Hypothalamus (tissue), 51 donors: ENCODE measurements at regions not wholly inside any gene's neighbourhood (a gene's known extent, or its start where the extent isn't known, plus 50 kb on each side); places are given as distances from the start of the nearest gene placed in this dataset.
A peak's percentile ranks its signal among the peaks of the same experiment; 100 is the strongest.

Experiments used
- DNase-seq, 51 donors: peaks; one replicate each; lab custom pipeline; 2025; lab: John Stamatoyannopoulos, UW

DNA sequence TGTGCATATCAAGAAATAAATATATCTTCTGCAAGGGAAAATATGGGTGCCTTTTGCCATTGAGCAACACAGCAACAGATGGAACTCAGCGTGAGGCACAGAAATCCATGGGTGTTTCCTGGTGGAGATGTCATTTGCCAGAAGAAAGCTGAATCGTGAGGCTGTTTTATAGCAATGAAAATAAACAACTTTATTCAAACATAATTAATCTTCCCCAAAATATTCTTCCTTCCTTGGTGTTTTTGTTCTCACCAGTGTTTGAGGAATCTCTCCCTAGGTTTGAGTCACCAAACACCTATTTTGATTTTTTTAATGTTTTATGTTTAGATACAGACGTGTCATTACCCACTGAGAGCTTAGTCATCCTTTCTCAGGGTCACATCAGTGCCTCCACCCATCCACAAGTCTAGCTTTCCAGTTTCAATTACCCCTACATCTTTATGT lies 65.8 kb upstream of the PAPPA start:
- no peak for DNase-seq

DNA sequence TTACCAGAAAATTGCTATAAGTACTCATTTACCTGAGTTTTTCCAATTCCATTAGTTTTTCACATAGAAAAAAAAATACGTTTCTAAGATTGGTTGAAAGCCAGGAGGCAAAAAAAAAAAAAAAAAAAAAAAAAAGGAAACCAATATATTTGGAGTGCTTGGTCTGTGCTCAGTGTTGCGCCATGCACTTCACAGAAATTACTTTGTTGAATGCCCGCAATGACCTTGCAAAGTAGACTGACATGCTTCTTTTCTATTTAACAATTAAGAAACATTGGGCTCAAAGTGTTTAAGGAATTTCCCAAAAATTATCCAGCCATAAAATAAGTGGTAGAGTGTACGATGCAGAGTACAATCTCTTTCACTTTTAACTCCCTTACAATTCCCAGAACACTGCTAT lies 65.2 kb upstream of the PAPPA start:
- DNase-seq: no peak

DNA sequence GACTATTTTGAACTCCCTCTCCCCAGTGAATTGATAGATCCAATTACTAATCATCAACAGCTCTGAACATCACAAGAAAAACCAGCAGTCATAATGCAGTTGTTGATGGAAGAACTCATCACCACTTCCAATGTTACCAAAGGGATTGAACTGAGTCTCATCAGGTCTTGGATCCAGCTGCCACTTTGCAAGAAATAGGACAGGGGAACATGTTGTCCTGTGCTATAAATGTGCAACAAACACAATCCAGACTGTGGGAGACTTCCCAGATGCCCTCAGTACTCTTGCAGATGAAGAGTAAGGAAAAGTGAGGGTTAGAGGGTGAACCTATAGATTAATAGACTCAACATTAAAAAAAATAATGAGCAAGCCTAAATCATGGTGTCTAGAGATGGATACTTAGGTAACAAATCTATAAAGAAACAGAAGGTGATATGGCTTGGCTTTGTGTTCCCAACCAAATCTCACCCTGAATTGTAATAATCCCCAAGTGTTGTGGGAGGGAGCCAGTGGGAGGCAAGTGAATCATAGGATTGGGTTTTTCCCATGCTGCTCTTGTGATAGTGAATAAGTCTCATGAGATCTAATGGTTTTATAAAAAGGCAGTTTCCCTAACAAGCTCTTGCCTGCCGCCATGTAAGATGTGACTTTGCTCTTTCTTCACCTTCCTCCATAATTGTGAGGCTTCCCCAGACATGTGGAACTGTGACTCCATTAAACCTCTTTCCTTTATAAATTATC lies 63.4 kb upstream of the PAPPA start:
- DNase-seq: no peak

DNA sequence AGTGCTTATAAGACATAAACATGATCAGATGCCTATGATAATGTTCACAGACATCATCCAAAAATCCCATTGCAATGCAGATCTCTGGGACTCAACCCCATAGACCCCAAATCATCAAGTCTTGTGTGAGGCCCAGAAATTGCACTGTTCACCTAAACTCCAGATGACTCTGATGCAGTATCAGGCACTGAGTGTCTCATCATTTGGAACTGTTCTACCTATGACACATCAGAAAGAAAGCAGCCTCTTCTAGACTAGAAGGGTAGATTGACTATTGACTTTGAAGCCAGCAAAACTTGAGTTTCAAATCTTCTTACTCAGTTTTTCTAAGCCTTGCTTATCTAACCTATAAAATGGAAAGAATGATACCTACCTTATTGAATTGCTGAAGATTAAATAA lies 58.7 kb upstream of the PAPPA start:
- DNase-seq: no peak

DNA sequence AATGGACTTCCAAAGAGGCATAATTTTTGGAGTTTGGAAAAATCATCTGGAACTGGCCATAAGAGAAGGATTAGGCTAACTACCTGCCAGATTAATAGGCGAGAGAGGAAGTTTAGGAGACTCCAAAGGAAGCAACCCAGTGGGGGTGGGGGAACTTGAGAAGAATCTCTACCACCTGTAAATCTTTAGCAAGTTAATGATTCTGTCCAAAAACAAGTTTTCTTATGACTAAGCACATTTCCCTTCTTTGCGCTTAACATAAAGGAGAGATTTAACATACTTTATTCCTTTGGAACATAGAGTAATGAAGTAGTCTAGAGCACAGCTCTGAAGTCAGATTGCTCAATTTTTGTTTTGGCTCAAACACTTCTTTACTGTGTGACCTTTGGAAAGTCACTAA lies 58.2 kb upstream of the PAPPA start:
- DNase-seq: no peak

DNA sequence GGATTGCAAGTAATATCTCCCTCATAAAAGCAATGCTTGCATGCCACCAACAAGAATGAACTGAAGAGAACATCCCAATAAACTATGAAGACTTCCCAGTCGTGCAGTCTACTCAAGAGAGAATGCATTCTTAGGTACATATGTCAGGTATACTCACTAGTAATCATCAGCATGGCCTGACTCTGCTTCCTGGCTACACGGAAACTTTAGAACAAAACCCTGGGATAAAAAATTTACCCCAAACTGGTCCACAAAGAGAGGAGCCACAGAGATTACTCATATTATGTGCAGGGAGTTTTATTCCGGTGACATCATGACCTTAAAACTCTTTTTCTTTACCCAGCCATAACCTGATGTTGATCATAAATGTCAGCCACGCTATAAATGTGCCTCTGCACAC lies 57.5 kb upstream of the PAPPA start:
- DNase-seq: no peak

DNA sequence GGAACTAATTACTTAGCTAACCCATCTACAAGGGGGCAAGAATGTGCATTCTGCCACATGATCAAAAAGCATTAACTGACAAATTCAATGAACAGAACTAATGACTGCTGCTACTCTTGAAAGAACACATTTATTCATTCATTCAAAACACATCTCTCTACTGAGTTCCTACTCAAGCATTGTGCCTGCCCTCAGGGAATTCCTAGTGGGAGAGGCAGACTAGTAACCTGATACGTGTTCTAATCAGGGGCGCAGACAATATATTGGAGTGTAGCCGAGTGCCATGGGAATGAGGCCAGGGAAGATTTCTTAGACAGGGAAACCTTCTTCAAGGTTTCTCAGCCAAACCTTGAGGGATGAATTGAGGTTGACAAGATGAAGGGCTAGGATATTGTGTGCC lies 56.7 kb upstream of the PAPPA start:
- DNase-seq: no peak

DNA sequence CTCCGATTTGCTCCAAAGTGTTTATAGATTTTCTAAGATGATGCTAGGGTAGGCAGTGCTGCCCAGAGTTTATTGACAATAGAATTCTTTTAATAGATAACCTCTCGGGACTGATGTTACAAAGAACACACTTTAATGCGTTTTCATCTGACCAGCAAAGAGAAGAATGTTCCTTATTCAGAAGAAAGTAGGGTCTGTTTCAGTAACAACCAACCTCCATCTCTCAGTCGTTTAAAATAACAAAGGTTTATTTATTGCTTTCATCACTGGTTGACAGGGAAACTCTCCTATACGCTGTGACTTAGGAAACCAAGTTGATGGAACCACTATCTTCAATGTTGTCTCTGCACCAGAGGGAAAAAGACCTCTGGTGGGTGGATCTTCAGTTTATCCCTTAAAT lies 55.1 kb upstream of the PAPPA start:
- no peak for DNase-seq

DNA sequence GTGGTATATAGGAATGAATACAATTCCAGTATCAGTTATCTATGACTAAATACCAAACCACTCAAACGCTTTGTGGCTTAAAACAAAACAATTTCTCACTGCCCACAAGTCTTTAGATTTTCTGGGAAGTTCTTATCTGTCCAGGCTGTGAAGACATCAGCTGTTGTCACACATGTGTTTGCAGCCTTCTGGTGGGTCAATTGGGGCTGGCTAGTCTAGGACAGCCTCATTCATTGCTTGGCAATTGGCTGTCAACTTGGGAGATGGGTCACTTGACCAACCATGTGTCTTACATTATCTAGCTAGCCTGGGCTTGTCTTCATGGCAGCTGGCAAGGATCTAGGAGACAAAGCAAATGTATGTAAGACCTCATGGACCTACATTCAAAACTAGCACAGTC lies 53.8 kb upstream of the PAPPA start:
- no peak for DNase-seq

DNA sequence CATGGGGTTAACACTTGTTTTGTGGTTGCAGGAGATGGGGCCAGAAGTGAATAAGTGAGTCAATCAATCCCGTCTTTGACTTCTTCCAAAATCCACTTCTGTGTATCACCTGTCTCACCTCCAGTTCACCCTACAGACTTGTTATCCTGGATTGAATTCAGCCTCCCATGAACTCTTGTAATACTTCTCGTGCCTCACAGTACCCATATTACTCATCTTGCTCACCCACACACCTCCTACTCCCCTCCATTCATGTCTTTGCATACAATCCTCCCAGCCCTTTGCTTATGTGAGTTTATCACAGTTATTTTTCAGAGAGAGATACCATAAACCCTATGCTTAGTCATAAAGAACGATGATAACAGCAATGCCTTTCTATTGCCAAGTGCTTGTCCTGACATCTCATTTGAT lies 52.9 kb upstream of the PAPPA start:
- peak in 1 of 51 donors; percentile 1 for DNase-seq

DNA sequence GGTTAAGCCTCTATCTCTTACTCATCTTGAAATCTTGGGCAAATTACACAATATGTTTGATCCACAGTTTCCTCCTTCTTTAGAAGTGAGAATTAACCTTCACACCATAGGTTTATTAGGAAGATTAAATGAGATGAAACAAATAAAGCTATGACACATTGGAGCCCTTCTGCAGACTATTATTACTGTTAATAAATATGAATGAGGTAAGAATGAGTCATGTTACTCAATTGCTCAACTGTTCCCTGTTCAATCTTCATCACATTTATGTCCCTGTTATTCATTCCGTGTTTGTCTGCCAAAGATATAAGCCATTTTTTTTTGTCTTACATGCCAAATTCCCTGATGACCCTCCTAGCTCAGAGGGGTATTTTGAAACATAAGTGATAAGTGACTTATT lies 52.1 kb upstream of the PAPPA start:
- no peak for DNase-seq

DNA sequence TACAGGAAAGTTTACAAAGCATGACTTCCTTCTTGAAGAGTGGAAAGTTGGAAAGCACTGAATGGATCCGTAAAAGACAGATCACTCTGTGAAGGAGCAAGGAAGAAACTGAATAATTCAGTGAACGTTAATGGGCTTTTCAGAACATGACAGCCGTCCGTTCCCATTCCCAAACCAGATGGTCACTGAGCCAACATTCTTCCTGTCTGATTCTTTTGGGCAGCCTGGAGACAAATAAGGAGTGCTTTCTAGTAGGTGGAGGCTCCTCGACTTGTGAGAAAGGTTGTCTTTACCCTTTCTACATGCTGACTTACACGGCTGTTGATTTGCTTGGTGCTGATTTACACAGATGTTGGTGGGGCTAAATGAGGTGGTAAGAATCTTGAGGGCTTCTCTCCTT lies 51.0 kb upstream of the PAPPA start:
- no peak for DNase-seq
